ENCODE measurements at regions not wholly inside any gene's neighbourhood (a gene's known extent, or its start where the extent isn't known, plus 50 kb on each side); places are given as distances from the start of the nearest gene placed in this dataset.

DNA sequence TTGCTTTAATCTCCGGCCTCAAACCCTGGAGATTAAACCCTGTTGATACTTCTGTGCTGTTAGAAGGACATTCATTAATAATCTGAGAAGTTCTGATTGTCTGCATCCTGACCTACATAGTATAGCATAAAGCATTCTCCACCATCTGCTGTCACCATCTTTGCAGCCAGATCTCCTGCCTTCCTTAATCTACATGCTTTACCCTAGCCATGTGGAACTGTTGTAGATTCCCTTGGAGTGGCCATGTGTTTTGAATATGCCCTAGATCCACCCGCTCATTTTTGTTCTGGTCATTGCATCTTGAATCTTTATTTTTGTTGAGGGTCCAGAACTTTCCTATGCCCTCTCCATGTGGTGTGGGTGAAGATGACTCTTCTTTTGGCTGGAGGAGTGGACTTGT, 110.3 kb downstream of the OXSM start:
- no peak overlapping the region for H3K4me2 ChIP-seq (ENCODE audit: low read length)
- H4K20me1 ChIP-seq (ENCODE audit: insufficient read depth, low read length), result no peaks in the 10 kb centered on the region
- no peak overlapping the region for H3K27ac ChIP-seq (ENCODE audit: low read length)
- no peaks in the 10 kb centered on the region for H3K4me1 ChIP-seq (ENCODE audit: low read length)
- H3K9ac ChIP-seq (ENCODE audit: low read length), result no peak overlapping the region
- no peak overlapping the region for H2AFZ ChIP-seq (ENCODE audit: low read depth, low read length)
- no peaks in the 10 kb centered on the region for H3K36me3 ChIP-seq (replicated peaks; ENCODE audit: low read depth, low read length)
- no peak overlapping the region for H3K4me3 ChIP-seq (ENCODE audit: low read length)
- no peaks in the 10 kb centered on the region for H3K9me3 ChIP-seq (ENCODE audit: insufficient read depth, low read length)
- no peaks in the 10 kb centered on the region for H3K27me3 ChIP-seq (ENCODE audit: low read depth, low read length)
- no peaks in the 10 kb centered on the region for H3K79me2 ChIP-seq (ENCODE audit: low read length)
- no peak for TF ChIP-seq EZH2phosphoT487 (IDR thresholded peaks at IDR 0.05; ENCODE audit: low read depth)
- no peak for TF ChIP-seq CTCF (IDR thresholded peaks at IDR 0.05; ENCODE audit: low read depth, low read length)

DNA sequence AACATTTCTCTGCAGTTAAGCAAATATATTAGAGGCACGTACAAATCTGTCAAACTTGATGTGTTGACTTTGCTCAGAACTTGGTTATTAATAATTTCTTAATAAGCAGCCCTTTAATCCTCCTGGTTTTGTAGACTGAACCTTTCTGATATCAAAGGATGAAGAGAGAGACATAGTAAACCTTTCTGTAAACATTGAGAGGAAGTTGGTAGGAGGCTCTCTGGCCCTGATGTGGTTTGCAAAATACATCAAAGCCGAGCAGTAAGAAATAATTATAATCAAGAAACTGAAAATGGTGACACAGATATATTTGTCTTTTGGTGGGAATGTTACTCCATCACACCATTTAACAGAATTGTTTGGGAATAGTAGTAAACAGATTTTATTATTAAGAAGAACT, 111.9 kb downstream of the OXSM start:
- H3K9ac ChIP-seq (ENCODE audit: low read length), result no peak overlapping the region
- H3K27me3 ChIP-seq (ENCODE audit: low read depth, low read length), result no peaks in the 10 kb centered on the region
- no peaks in the 10 kb centered on the region for H4K20me1 ChIP-seq (ENCODE audit: insufficient read depth, low read length)
- H3K9me3 ChIP-seq (ENCODE audit: insufficient read depth, low read length), result no peaks in the 10 kb centered on the region
- H2AFZ ChIP-seq (ENCODE audit: low read depth, low read length), result no peak overlapping the region
- no peaks in the 10 kb centered on the region for H3K36me3 ChIP-seq (replicated peaks; ENCODE audit: low read depth, low read length)
- no peak for TF ChIP-seq EZH2phosphoT487 (IDR thresholded peaks at IDR 0.05; ENCODE audit: low read depth)
- no peak for TF ChIP-seq CTCF (IDR thresholded peaks at IDR 0.05; ENCODE audit: low read depth, low read length)
- H3K4me2 ChIP-seq (ENCODE audit: low read length), result no peak overlapping the region
- H3K27ac ChIP-seq (ENCODE audit: low read length), result no peak overlapping the region
- H3K4me3 ChIP-seq (ENCODE audit: low read length), result no peak overlapping the region
- H3K4me1 ChIP-seq (ENCODE audit: low read length), result no peaks in the 10 kb centered on the region
- H3K79me2 ChIP-seq (ENCODE audit: low read length), result no peaks in the 10 kb centered on the region

- Histone ChIP-seq H3K9ac (ENCODE audit: low read length) (no peak overlapping the region), H3K79me2 (ENCODE audit: low read length) (no peaks in the 10 kb centered on the region), H3K27ac (ENCODE audit: low read length) (no peak overlapping the region), H3K4me1 (ENCODE audit: low read length) (no peaks in the 10 kb centered on the region), H3K4me2 (ENCODE audit: low read length) (no peak overlapping the region), H3K27me3 (ENCODE audit: low read depth, low read length) (0 out of 2 replicates have a peak, but pooled peaks cover 4% of the 10 kb centered on the region), H4K20me1 (ENCODE audit: insufficient read depth, low read length) (no peaks in the 10 kb centered on the region), H3K36me3 (replicated peaks; ENCODE audit: low read depth, low read length) (no peaks in the 10 kb centered on the region), H2AFZ (ENCODE audit: low read depth, low read length) (no peak overlapping the region), H3K4me3 (ENCODE audit: low read length) (no peak overlapping the region), H3K9me3 (ENCODE audit: insufficient read depth, low read length) (no peaks in the 10 kb centered on the region)
- TF ChIP-seq CTCF (IDR thresholded peaks at IDR 0.05; ENCODE audit: low read depth, low read length), result no peak
- TF ChIP-seq EZH2phosphoT487 (IDR thresholded peaks at IDR 0.05; ENCODE audit: low read depth), result no peak
Observed at GRCh38 chr3:25902586-25902985, 112.7 kb downstream of the OXSM start.

DNA sequence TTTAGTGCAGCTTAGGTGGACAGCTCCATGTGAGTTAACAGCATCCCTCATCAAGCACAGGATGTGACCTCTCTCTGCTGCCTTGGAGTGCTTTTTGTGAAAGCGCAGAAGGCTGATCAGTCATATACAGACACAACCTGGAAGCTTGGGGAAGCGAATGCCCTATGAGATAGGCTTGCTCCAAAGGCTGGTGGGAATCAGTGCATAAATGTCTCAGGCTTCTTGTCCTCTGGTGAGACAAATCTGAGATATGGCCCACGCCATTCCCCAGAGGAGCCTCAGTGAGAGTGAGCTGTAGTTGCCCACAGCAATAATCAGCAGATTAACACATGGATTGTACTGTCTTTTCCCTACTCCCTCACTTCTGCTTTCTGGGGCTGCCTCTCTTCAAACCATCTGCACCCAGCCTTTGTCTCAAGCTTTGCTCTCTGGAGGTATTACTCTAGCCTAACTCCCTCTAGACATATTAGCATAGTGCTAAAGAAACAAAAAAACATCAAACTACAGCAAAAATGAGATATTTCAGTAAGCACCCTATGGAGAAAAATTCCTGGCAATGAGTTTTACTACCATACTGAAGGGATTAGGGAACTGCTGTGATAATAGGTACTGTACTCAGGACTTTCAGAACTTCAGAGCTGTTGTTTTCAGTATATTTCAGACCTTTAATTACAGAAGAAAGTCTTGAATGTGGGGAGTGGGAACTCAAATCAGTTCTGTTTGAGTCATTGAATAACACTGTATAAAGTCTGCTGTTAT, 113.7 kb downstream of the OXSM start:
- H3K36me3 ChIP-seq (replicated peaks; ENCODE audit: low read depth, low read length), result no peaks in the 10 kb centered on the region
- no peak overlapping the region for H3K4me2 ChIP-seq (ENCODE audit: low read length)
- 0 out of 2 replicates have a peak, but pooled peaks cover 4% of the 10 kb centered on the region for H3K27me3 ChIP-seq (ENCODE audit: low read depth, low read length)
- no peak overlapping the region for H3K4me3 ChIP-seq (ENCODE audit: low read length)
- no peaks in the 10 kb centered on the region for H3K79me2 ChIP-seq (ENCODE audit: low read length)
- TF ChIP-seq EZH2phosphoT487 (IDR thresholded peaks at IDR 0.05; ENCODE audit: low read depth) (no peak), CTCF (IDR thresholded peaks at IDR 0.05; ENCODE audit: low read depth, low read length) (no peak)
- no peak overlapping the region for H3K9ac ChIP-seq (ENCODE audit: low read length)
- no peaks in the 10 kb centered on the region for H3K4me1 ChIP-seq (ENCODE audit: low read length)
- H2AFZ ChIP-seq (ENCODE audit: low read depth, low read length), result no peak overlapping the region
- H4K20me1 ChIP-seq (ENCODE audit: insufficient read depth, low read length), result no peaks in the 10 kb centered on the region
- no peak overlapping the region for H3K27ac ChIP-seq (ENCODE audit: low read length)
- no peaks in the 10 kb centered on the region for H3K9me3 ChIP-seq (ENCODE audit: insufficient read depth, low read length)

Measured in OCI-LY3 (cell line).